NCI-H187 (cell line): ENCODE measurements at regions not wholly inside any gene's neighbourhood (a gene's known extent, or its start where the extent isn't known, plus 50 kb on each side); places are given as distances from the start of the nearest gene placed in this dataset.

ENCODE experiments used
- DNase-seq, 2 experiments: peaks; one replicate each; lab custom pipeline; 2025; lab: John Stamatoyannopoulos, UW

GRCh38 chr14:84197704-84198103 is 1332.2 kb upstream of the FLRT2 start:
- no peak for DNase-seq

DNA sequence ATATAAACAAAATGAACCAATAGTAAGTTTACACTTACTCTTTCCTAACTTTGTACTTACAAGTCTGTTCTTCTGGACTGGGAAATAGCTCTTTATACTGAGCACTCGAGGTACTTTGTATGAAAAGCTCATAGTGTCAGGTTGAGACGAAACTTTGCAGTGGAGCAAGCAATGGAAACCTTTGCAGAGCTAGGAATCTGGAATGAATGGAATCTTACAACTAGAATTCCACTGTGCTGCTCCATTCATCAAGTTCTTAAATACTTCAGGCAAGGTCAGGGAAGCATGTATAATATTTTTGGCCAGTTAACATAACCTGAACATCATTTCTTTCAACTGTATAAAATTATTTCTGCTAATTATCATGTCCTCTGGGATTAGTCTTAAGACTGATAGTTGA is 1327.5 kb upstream of the FLRT2 start:
- DNase-seq: no peak

DNA sequence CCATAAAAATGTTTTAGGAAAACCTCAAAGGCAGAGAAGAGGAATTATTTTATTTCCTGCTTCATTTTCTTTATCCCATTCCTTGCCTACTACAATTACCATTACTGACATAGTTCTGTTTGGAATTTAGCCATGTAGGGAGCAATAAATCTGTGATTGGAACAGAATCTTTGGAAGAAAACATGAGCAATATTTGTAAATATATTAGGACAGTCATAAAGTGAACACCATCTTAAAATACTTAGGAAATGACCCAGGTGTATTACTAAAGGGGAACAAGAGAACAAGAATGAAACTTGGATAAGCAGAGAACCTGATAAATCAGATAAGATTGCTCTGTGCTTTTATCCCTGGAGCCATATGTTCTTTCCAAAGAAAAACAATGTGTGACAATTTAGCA is 1326.0 kb upstream of the FLRT2 start:
- DNase-seq: no peak

DNA sequence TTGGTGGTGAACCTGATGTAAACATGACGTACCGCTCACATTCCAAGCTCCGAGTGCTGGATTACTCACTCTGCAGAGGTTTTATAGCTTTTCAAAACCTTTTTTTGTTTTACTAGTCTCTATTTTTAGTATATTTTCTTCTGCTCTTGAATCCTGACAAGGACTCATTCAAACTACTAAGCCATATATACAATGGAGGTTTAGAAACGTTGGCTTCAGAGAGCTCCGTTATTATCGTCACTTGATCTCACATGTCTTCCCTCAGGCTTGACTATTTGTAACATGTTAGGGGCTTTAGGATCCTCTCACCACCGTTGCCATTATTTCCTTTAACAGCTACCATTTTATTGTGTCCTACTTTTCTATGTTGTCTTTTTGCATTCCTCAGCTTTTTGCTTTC is 1321.5 kb upstream of the FLRT2 start:
- no peak for DNase-seq

DNA sequence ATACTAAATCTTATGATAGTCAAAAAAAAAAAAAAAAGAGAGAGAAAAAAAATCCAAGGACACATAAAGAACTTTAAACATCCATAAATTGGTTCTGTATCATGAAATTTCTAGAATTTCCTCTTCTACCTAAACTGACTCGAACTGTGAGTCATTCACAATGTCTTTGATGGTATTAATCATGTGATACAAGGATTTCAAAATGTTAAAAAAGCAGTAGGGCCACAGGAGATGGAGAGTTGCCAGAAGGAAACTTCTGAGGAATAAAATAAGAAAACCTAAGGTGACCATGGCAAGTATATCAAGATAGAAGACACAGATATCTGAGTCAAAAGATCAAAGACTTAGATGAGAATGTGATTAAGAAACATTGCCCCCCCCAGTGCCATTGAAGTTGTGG is 1320.9 kb upstream of the FLRT2 start:
- no peak for DNase-seq

GRCh38 chr14:84217066-84217465 is 1312.9 kb upstream of the FLRT2 start:
- no peak for DNase-seq

GRCh38 chr14:84225268-84225667 is 1304.7 kb upstream of the FLRT2 start:
- no peak for DNase-seq

DNA sequence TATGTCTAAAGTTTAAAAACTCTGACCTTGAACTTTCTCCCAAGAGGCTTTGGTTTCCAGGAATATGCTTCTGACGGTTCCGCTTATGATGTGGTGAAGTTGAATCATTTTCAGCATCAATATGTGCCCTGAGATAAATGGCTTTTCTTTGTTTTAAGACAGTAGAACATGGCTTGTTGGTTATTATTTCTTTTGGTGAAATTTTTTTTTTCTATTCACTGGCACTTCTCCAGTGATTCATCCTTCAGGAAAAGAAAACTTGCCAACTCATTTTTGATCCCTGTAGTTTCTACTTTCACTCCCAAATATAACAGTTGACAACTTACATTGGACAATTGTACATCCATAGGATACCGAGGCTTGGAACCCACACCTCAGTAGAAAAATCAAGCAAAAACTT is 1301.2 kb upstream of the FLRT2 start:
- no peak for DNase-seq

GRCh38 chr14:84234281-84234680 is 1295.7 kb upstream of the FLRT2 start:
- DNase-seq: no peak

- no peak for DNase-seq
These were observed 1293.7 kb upstream of the FLRT2 start for GRCh38 chr14:84236290-84236689.

DNA sequence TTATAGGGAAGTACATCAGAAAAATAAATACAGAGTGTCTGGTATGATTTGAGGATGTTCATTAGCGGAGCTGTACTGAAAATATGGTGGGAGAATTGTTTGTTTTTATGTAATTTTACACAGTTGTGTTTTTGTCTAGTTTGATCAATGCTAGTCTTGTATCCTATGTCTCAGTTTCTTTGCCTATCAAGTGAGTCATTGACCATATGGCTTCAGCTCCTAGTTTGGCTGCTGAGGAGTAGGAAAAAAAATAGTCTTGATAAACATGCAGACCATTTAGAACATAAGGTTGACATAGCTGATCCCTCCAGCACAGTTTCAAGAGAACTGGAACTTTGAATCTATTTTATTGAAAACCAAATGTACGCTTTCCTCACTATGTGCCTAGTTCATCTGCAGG is 1292.1 kb upstream of the FLRT2 start:
- DNase-seq: no peak

- DNase-seq: no peak
These were observed 1282.3 kb upstream of the FLRT2 start for GRCh38 chr14:84247693-84248092.

GRCh38 chr14:84250893-84251292 is 1279.1 kb upstream of the FLRT2 start:
- no peak for DNase-seq

- DNase-seq: no peak
These were observed 1278.4 kb upstream of the FLRT2 start for GRCh38 chr14:84251411-84252115.

GRCh38 chr14:84252706-84253105 is 1277.2 kb upstream of the FLRT2 start:
- no peak for DNase-seq

- DNase-seq: no peak
These were observed 1276.6 kb upstream of the FLRT2 start for GRCh38 chr14:84253326-84253725.

GRCh38 chr14:84254290-84254689 is 1275.7 kb upstream of the FLRT2 start:
- DNase-seq: no peak

DNA sequence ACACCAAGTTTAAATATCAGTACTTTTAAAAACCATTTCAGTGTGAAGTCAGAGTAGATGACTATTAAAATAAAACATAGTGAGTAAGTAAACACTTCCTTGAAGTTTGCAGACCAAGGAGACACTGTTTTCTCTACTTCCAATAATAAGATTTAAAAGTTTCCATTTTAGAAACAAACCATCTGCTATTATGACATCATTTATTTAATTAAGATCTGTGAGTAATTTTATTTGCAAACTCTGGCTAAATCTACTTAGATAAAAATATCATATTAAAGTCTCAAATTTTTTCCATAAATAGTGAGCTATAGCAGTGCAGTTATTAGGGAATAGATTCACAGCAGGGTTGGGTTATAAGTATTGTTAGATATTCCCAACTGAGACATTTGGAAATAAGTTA is 1267.0 kb upstream of the FLRT2 start:
- DNase-seq: no peak

- DNase-seq: no peak
These were observed 1257.6 kb upstream of the FLRT2 start for GRCh38 chr14:84272290-84272721.

GRCh38 chr14:84273181-84273580 is 1256.8 kb upstream of the FLRT2 start:
- no peak for DNase-seq

GRCh38 chr14:84282618-84283017 is 1247.3 kb upstream of the FLRT2 start:
- no peak for DNase-seq

- DNase-seq: no peak
These were observed 1241.2 kb upstream of the FLRT2 start for GRCh38 chr14:84288781-84289180.

DNA sequence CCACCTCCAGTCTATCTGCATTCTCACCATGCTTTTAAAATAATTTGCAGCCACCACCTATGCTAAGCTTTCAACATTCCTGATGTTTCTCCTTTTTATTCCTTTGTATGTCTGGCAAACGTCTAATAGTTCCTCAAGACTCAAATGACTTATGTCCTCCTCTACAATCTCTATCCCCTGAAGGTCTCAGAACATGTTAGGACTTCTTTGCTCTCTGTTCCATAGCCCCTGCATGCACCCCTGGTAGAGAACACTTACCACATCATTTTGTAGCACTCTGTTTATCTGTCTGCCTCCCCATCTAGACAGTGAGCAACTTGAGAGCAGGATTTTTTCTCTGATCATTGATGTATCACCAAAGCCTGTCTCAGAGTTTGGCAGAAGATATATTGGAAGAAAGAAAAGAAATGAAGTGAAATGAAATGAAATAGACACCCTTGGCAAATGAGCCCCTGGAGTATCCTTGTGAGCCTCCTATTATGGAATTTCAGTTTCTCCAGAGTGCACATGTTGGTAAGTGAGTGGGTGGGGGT is 1231.2 kb upstream of the FLRT2 start:
- DNase-seq: no peak

DNA sequence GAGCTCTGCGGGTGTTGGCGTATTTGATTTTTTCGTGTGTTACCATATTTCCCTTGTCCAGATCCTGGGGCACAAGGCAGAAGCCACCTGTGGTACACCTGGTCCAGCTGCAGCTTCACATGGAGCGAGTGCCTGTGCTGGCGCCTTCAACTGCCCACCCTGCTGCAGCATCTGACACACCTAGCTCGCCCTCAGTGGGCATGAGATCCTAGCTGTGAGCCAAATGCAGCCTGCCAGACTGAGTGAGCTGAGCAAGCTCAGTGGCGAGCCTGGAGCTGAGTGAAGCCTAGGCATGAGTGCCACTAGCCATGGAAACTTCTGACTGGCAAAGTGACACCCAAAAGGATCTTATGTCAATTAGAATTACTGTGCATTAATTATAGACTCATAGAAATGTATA is 1226.8 kb upstream of the FLRT2 start:
- DNase-seq: no peak
